Gastroesophageal sphincter (tissue), 4 donors: ENCODE measurements at regions not wholly inside any gene's neighbourhood (a gene's known extent, or its start where the extent isn't known, plus 50 kb on each side); places are given as distances from the start of the nearest gene placed in this dataset.

Experiments
- ATAC-seq: fragments of 150-250 bp; one replicate; pipeline ENCODE4 v1.9.1; 2016; ENCODE audit warnings: mild to moderate bottlenecking, moderate library complexity
- H3K27ac ChIP-seq, 4 donors: fragments of 200-600 bp; sonication (generic) in 3 of 4; 1 replicate in 3 of 4; 2 replicates in 1 of 4; pipeline ENCODE4 v1.5.1; 2016 to 2019
- H3K27me3 ChIP-seq: fragments of 200-600 bp; sonication (generic); one replicate; pipeline ENCODE4 v1.5.1; 2019
- H3K36me3 ChIP-seq, 2 donors: fragments of 200-600 bp; sonication (generic); one replicate each; pipeline ENCODE4 v1.5.1; 2019; ENCODE audit warnings: control low read depth in 1 of 2
- H3K4me1 ChIP-seq, 3 donors: fragments of 200-600 bp; sonication (generic); 1 replicate in 2 of 3; 2 replicates in 1 of 3; pipeline ENCODE4 v1.5.1; 2016 to 2019; ENCODE audit warnings: control low read depth in 2 of 3
- H3K4me3 ChIP-seq, 2 donors: fragments of 200-600 bp; sonication (generic); one replicate each; pipeline ENCODE4 v1.5.1; 2019; ENCODE audit warnings: mild to moderate bottlenecking in 1 of 2, moderate library complexity in 1 of 2
- H3K9me3 ChIP-seq, 3 donors: fragments of 200-600 bp; sonication (generic); one replicate each; pipeline ENCODE4 v1.5.1; 2017 to 2019; ENCODE audit warnings: control low read depth in 2 of 3
- EP300 ChIP-seq: sonication (generic); formaldehyde crosslinking; IDR thresholded peaks from one replicate; pipeline ENCODE4 v1.6.1; 2017; ENCODE audit warnings: antibody characterized with exemption, mild to moderate bottlenecking
- POLR2A ChIP-seq, 2 donors: fragments of 450-650 bp; IDR thresholded peaks; one replicate each; pipeline ENCODE4 v1.6.1; 2017; ENCODE audit warnings: antibody characterized with exemption in 2 of 2, mild to moderate bottlenecking in 2 of 2, moderate library complexity in 1 of 2
- POLR2AphosphoS5 ChIP-seq: sonication (generic); formaldehyde crosslinking; IDR thresholded peaks from one replicate; pipeline ENCODE4 v1.6.1; 2017; ENCODE audit warnings: antibody characterized with exemption
- WGBS, 2 donors: methylation state at CpG; one replicate each; pipeline ENCODE4 v1.1.5; 2018; ENCODE audit warnings: low coverage in 1 of 2; 5-methylcytosine and 5-hydroxymethylcytosine counted together
- TF ChIP-seq, protein P1 (sequence below), 4 experiments: fragments of 200-600 bp in 2 of 4; fragments of 450-650 bp in 2 of 4; sonication (generic) in 1 of 4; IDR thresholded peaks; one replicate each; pipeline ENCODE4 v1.5.1; 2017 to 2019; ENCODE audit warnings: antibody characterized with exemption in 4 of 4, mild to moderate bottlenecking in 2 of 4, moderate library complexity in 2 of 4

DNA sequence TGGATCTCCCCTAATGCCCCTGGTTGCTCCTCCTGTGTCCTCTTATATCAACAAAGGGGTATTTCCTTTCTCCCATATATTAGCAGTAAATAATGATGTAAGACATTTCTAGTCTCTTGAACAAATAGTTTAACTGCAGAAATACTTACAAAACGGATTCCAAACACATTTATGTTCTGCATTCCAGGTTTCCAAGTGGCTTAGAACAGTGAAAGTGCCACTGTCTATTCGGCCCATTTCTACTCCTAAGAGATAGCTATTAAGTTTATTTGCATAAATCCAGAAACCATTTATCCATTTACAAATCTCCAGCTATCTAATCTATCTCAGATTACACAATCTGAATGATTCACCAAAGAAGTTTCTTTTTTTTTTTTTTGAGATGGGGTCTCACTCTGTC lies 55.8 kb upstream of the FRMD4B start:
- no peak overlapping the region for H3K27ac ChIP-seq
- peaks cover 0 to 28% (median 0%) of the 10 kb centered on the region in 3 donors for H3K4me1 ChIP-seq
- H3K4me3 ChIP-seq, result no peak overlapping the region
- ATAC-seq, result no peak
- TF ChIP-seq POLR2AphosphoS5, result no peak
- TF ChIP-seq EP300, result no peak
- TF ChIP-seq, protein P1, sequence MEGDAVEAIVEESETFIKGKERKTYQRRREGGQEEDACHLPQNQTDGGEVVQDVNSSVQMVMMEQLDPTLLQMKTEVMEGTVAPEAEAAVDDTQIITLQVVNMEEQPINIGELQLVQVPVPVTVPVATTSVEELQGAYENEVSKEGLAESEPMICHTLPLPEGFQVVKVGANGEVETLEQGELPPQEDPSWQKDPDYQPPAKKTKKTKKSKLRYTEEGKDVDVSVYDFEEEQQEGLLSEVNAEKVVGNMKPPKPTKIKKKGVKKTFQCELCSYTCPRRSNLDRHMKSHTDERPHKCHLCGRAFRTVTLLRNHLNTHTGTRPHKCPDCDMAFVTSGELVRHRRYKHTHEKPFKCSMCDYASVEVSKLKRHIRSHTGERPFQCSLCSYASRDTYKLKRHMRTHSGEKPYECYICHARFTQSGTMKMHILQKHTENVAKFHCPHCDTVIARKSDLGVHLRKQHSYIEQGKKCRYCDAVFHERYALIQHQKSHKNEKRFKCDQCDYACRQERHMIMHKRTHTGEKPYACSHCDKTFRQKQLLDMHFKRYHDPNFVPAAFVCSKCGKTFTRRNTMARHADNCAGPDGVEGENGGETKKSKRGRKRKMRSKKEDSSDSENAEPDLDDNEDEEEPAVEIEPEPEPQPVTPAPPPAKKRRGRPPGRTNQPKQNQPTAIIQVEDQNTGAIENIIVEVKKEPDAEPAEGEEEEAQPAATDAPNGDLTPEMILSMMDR (IDR thresholded peaks at IDR 0.05), result no peak
- TF ChIP-seq POLR2A (IDR thresholded peaks at IDR 0.05), result no peak
- WGBS, 2 donors, result 55 to 73% methylated on average over 2 of the region's 2 CpGs
- no peaks in the 10 kb centered on the region for H3K27me3 ChIP-seq
- no peaks in the 10 kb centered on the region for H3K36me3 ChIP-seq
- no peaks in the 10 kb centered on the region for H3K9me3 ChIP-seq

DNA sequence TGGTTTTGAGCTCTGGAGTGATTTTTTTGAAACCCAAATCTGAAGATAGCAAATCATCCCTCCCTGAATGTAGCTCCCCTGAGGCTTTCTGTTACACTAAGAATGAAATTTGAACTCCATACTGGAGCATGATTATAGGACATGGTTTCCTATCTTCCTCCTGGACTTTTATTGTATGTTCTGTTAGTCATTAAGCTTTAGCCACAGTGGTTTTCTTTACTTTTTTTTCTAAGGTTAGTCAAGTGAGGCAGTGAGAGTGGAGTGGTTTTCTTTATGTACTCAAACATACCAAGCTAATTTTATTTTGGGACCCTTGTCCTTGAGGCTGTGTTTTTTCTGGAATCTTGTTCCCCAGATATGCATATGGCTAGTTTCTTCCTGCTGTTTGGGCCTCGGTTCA lies 55.2 kb upstream of the FRMD4B start:
- Histone ChIP-seq H3K4me1 (peaks cover 0 to 26% (median 0%) of the 10 kb centered on the region in 3 donors), H3K27me3 (no peaks in the 10 kb centered on the region), H3K36me3 (no peaks in the 10 kb centered on the region), H3K4me3 (no peak overlapping the region), H3K9me3 (no peaks in the 10 kb centered on the region), H3K27ac (no peak overlapping the region)
- WGBS, 2 donors, result 78 to 83% methylated on average over 1 of the region's 1 CpG
- no peak for ATAC-seq
- TF ChIP-seq, protein P1 (IDR thresholded peaks at IDR 0.05), result no peak
- no peak for TF ChIP-seq POLR2A (IDR thresholded peaks at IDR 0.05)
- no peak for TF ChIP-seq POLR2AphosphoS5
- TF ChIP-seq EP300, result no peak

DNA sequence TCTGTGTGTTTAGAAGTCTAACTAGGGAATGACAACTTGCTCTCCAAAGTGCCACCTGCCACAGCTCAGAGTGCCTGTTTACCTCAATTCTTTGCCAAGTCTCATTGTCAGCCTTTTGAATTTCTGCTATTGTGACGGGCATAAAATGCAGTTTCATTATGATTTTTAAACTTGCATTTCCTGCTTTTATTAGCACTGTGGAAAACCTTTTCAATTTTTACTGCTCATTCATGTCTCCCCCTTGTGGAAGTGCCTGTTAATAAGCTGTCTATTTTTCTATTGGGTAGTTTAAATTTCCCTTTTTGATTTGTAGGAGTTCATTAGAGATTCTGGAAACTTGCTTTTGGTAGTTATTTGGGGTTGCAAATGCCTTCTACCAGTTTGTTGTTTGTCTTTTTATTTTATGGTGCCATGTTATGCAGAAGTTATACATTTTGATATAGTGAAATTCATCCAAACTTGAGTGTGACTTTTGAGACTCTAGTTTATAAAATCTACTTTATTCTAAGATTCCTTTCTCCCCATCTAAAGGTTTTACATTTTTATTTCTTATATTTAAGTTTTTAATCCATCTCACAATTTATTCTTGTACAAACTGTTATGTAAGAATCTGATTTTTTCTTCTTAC lies 53.9 kb upstream of the FRMD4B start:
- H3K4me1 ChIP-seq, result peaks cover 0 to 21% (median 0%) of the 10 kb centered on the region in 3 donors
- no peak overlapping the region for H3K27ac ChIP-seq
- 0 to 18% methylated on average over 1 of the region's 1 CpG for WGBS, 2 donors

DNA sequence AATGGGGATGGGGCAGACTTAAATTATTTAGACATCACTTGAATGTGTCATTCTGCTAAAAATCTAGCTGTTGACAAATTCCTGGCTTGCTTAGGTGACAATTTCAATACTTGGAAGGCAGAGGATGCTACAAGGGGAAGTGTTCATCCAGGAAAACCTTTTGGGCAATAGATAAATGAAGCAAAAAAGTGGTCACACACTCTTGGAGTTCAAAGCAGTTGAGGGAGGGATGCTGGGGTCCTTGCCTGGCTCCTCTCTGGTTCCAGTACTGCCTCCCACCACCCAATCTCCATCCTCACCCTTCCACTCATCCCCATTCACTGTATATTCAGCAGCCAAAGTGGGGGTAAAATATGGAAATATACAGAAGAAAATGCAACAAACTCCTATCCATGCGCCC lies 52.6 kb upstream of the FRMD4B start:
- ATAC-seq, result no peak
- Histone ChIP-seq H3K4me1 (peaks cover 0 to 28% (median 0%) of the 10 kb centered on the region in 3 donors), H3K27ac (no peak overlapping the region), H3K4me3 (no peak overlapping the region), H3K27me3 (no peaks in the 10 kb centered on the region), H3K36me3 (no peaks in the 10 kb centered on the region), H3K9me3 (no peaks in the 10 kb centered on the region)
- 67 to 100% methylated on average over 1 of the region's 1 CpG for WGBS, 2 donors
- TF ChIP-seq POLR2AphosphoS5 (no peak), POLR2A (IDR thresholded peaks at IDR 0.05) (no peak)

More for the DNA sequence above, 53.9 kb upstream of the FRMD4B start:
- TF ChIP-seq, protein P1 (IDR thresholded peaks at IDR 0.05), result peak in 3 of 4 experiments; percentile 52 to 64 (median 57)
- no peak for TF ChIP-seq POLR2A (IDR thresholded peaks at IDR 0.05)
- no peak overlapping the region for H3K4me3 ChIP-seq
- no peaks in the 10 kb centered on the region for H3K27me3 ChIP-seq
- ATAC-seq, result no peak
- H3K36me3 ChIP-seq, result no peaks in the 10 kb centered on the region
- no peaks in the 10 kb centered on the region for H3K9me3 ChIP-seq

DNA sequence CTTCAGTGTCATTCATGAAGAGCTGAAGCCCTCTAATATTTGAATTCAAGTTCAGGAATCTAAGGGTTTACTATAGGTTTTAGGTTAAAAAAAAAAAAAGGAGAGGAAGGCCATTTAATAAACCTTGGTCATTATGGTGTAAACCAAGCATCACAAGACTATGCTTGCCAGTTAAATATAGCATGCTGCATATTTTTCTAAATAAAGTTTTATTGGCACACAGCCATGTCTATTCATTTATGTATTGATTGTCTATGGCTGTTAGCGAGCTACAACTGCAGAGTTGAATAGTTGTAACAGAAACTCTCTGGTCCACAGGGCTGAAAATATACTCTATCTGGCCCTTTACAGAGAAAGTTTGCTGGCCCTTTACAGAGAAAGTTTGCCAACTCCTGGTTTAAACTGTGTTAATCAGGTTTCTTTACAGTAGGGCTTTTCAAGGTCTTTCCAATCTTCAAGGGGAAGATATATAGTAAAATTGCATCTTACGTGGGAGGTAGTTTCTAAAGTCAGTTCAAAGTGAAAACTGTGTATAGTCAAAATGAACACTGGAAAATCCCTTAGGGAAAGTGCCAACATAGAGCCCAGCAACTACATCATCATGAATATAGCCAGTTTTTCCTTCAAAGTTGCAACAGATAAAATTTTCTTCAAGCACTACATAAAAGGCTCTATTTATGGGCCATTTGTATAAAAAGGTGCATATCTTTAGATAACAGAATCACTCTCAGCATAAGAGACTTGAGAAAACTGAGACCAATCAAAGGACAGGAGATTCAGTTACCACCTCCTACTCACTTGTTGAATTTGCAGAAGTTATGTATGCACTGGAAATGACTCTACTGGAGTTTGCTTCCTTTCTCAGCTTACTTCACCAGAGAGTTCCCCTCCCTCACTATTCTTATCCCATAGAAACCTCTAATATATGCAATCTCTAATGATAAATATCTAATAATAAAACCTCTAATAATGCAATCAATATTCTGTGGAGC lies 49.7 kb upstream of the FRMD4B start:
- Histone ChIP-seq H3K9me3 (no peaks in the 10 kb centered on the region), H3K27me3 (no peaks in the 10 kb centered on the region), H3K27ac (no peak overlapping the region), H3K4me1 (peaks cover 0 to 24% (median 0%) of the 10 kb centered on the region in 3 donors), H3K36me3 (no peaks in the 10 kb centered on the region), H3K4me3 (no peak overlapping the region)
- no peak for TF ChIP-seq POLR2A (IDR thresholded peaks at IDR 0.05)
- no peak for TF ChIP-seq POLR2AphosphoS5
- no peak for TF ChIP-seq EP300
- TF ChIP-seq, protein P1 (IDR thresholded peaks at IDR 0.05), result no peak
- ATAC-seq, result no peak
- 59 to 60% methylated on average over 2 of the region's 2 CpGs for WGBS, 2 donors
